ENCODE measurements at regions not wholly inside any gene's neighbourhood (a gene's known extent, or its start where the extent isn't known, plus 50 kb on each side); places are given as distances from the start of the nearest gene placed in this dataset.

- no peak for TF ChIP-seq EP300 (IDR thresholded peaks at IDR 0.05; ENCODE audit: low read depth)
- no peak for TF ChIP-seq CTCF (IDR thresholded peaks at IDR 0.05)
- no peak for TF ChIP-seq POLR2AphosphoS5 (IDR thresholded peaks at IDR 0.05)
- TF ChIP-seq POLR2A (IDR thresholded peaks at IDR 0.05), result no peak
- in situ Hi-C loops (cut with MboI; ENCODE audit: low pct_ligation_motif_present in 1 of 4, low pct_unique_long_range_greater_than_20kb in 1 of 4, low sequenced_read_pairs in 3 of 4), result no loop called here
Measured at GRCh38 chr6:164151161-164152120, 736.9 kb downstream of the QKI start.

GRCh38 chr6:164150232-164150631, 735.7 kb downstream of the QKI start:
- no peak overlapping the region for H3K27ac ChIP-seq
- H3K4me3 ChIP-seq, result no peak overlapping the region
- intact Hi-C loops (cut with DNase I; ENCODE audit: low total_unique reads), result no loop called here
- no peaks in the 10 kb centered on the region for H3K9me3 ChIP-seq
- H3K4me1 ChIP-seq, result peaks cover 0 to 4% (median 0%) of the 10 kb centered on the region in 4 donors
- no peaks in the 10 kb centered on the region for H3K36me3 ChIP-seq
- H3K27me3 ChIP-seq, result no peaks in the 10 kb centered on the region
- 88 to 90% methylated on average over 5 to 8 of the region's 8 CpGs for WGBS, 2 donors (ENCODE audit: low coverage in 1 of 2)
- TF ChIP-seq EP300 (IDR thresholded peaks at IDR 0.05; ENCODE audit: low read depth), result no peak
- TF ChIP-seq CTCF (IDR thresholded peaks at IDR 0.05), result no peak
- no peak for TF ChIP-seq POLR2AphosphoS5 (IDR thresholded peaks at IDR 0.05)
- DNase-seq, result no peak
- in situ Hi-C loops (cut with MboI; ENCODE audit: low pct_ligation_motif_present in 1 of 4, low pct_unique_long_range_greater_than_20kb in 1 of 4, low sequenced_read_pairs in 3 of 4), result no loop called here

More at GRCh38 chr6:164151161-164152120, 736.9 kb downstream of the QKI start:
- peaks cover 0 to 4% (median 0%) of the 10 kb centered on the region in 4 donors for H3K4me1 ChIP-seq
- no peaks in the 10 kb centered on the region for H3K9me3 ChIP-seq
- no peaks in the 10 kb centered on the region for H3K27me3 ChIP-seq
- intact Hi-C loops (cut with DNase I; ENCODE audit: low total_unique reads), result no loop called here
- 72 to 74% methylated on average over 16 to 19 of the region's 19 CpGs for WGBS, 2 donors (ENCODE audit: low coverage in 1 of 2)
- DNase-seq, result no peak
- H3K36me3 ChIP-seq, result no peaks in the 10 kb centered on the region
- H3K4me3 ChIP-seq, result no peak overlapping the region
- no peak overlapping the region for H3K27ac ChIP-seq

DNA sequence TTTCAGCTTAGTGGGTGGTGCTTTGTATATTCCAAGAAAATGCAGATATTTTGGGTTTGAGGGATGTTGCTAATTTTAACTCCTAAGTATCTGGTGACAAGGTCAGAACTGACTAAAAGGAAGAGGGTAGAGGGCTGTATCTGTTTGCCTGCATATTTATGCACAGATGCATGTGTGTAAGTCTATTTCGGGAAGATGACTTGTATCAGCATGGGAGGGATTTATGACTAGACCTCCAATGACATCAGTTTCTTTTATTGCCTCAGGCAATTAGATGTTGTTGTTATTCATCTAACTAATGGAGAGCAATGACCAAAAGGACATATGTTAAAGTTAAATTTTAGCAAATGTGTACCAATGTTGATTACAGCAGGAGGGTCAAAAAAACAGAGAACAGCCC, 734.3 kb downstream of the QKI start:
- no peak for TF ChIP-seq CTCF (IDR thresholded peaks at IDR 0.05)
- no peak for TF ChIP-seq POLR2AphosphoS5 (IDR thresholded peaks at IDR 0.05)
- TF ChIP-seq EP300 (IDR thresholded peaks at IDR 0.05; ENCODE audit: low read depth), result no peak
- no peak for TF ChIP-seq POLR2A (IDR thresholded peaks at IDR 0.05)
- intact Hi-C loops (cut with DNase I; ENCODE audit: low total_unique reads) (no loop called here), in situ Hi-C loops (cut with MboI; ENCODE audit: low pct_ligation_motif_present in 1 of 4, low pct_unique_long_range_greater_than_20kb in 1 of 4, low sequenced_read_pairs in 3 of 4) (no loop called here)
- WGBS, 2 donors (ENCODE audit: low coverage in 1 of 2), result 57 to 67% methylated on average over 1 of the region's 1 CpG
- Histone ChIP-seq H3K4me3 (no peak overlapping the region), H3K4me1 (peaks cover 0 to 4% (median 0%) of the 10 kb centered on the region in 4 donors), H3K36me3 (no peaks in the 10 kb centered on the region), H3K9me3 (no peaks in the 10 kb centered on the region), H3K27ac (no peak overlapping the region), H3K27me3 (no peaks in the 10 kb centered on the region)
- no peak for DNase-seq

DNA sequence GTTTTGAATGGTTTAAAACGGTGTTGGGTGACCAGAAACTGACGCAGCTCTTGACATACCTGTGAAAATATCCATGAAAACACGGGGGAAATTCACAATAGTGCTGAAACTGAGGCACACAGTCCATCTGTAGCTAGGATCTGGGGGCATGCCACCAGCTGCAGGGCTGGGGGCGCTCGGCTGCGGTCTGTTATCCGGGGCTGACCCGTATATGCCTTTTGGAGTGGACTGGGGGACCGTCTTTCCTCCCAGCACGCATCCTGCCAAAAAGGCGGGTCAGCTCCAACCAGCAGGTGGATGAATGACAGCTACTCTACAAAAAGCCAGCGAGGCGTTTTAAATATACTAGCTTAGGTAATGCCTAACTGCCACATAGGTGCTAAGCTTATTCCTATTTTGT, 729.8 kb downstream of the QKI start:
- Histone ChIP-seq H3K4me1 (no peaks in the 10 kb centered on the region), H3K9me3 (no peaks in the 10 kb centered on the region), H3K27ac (no peak overlapping the region), H3K27me3 (no peaks in the 10 kb centered on the region), H3K4me3 (no peak overlapping the region), H3K36me3 (no peaks in the 10 kb centered on the region)
- in situ Hi-C loops (cut with MboI; ENCODE audit: low pct_ligation_motif_present in 1 of 4, low pct_unique_long_range_greater_than_20kb in 1 of 4, low sequenced_read_pairs in 3 of 4), result no loop called here
- intact Hi-C loops (cut with DNase I; ENCODE audit: low total_unique reads), result no loop called here
- TF ChIP-seq POLR2A (IDR thresholded peaks at IDR 0.05) (no peak), CTCF (IDR thresholded peaks at IDR 0.05) (no peak)
- WGBS, 2 donors (ENCODE audit: low coverage in 1 of 2), result 51 to 86% methylated on average over 3 to 13 of the region's 13 CpGs
- DNase-seq, result no peak
